Muscle layer of duodenum (tissue), 2 donors: ENCODE measurements at regions not wholly inside any gene's neighbourhood (a gene's known extent, or its start where the extent isn't known, plus 50 kb on each side); places are given as distances from the start of the nearest gene placed in this dataset.
"Not testable (repeated sequence)": the region's sequence is repeated elsewhere in the genome, so short reads cannot be mapped to it uniquely, and the experiment has no call there.

Experiments
- H3K27ac ChIP-seq: one replicate; pipeline ENCODE4 v1.7.0; 2013; ENCODE audit warnings: mild to moderate bottlenecking, low read length
- H3K27me3 ChIP-seq: one replicate; pipeline ENCODE4 v1.7.0; 2013; ENCODE audit warnings: low read depth, mild to moderate bottlenecking, control low read depth, low read length
- H3K36me3 ChIP-seq, 2 donors: one replicate each; pipeline ENCODE4 v1.7.0; 2013; ENCODE audit warnings: low read length in 2 of 2, control low read depth in 1 of 2, mild to moderate bottlenecking in 1 of 2; ENCODE audit not compliant: insufficient read depth in 2 of 2, control insufficient read depth in 1 of 2
- H3K4me1 ChIP-seq, 2 donors: one replicate each; pipeline ENCODE4 v1.7.0; 2013; ENCODE audit warnings: low read length in 2 of 2, mild to moderate bottlenecking in 2 of 2, control low read depth in 1 of 2, moderate library complexity in 1 of 2; ENCODE audit not compliant: insufficient read depth in 2 of 2, control insufficient read depth in 1 of 2
- H3K4me3 ChIP-seq, 2 donors: one replicate each; pipeline ENCODE4 v1.7.0; 2013; ENCODE audit warnings: low read length in 2 of 2, low read depth in 1 of 2, mild to moderate bottlenecking in 1 of 2
- H3K9me3 ChIP-seq, 2 donors: one replicate each; pipeline ENCODE4 v1.7.0; 2013; ENCODE audit warnings: low read length in 2 of 2, control low read depth in 1 of 2, mild to moderate bottlenecking in 1 of 2; ENCODE audit not compliant: control insufficient read depth in 1 of 2
- donor health status: healthy.

GRCh38 chr1:168473126-168473525, 70.7 kb downstream of the XCL2 start:
- H3K4me1 ChIP-seq, result peaks cover 12 to 16% of the 10 kb centered on the region in 2 donors
- no peaks in the 10 kb centered on the region for H3K36me3 ChIP-seq

GRCh38 chr1:168472223-168472622, 71.6 kb downstream of the XCL2 start:
- H3K36me3 ChIP-seq, result no peaks in the 10 kb centered on the region
- no peak overlapping the region for H3K4me3 ChIP-seq
- peaks cover 0 to 8% of the 10 kb centered on the region in 2 donors for H3K9me3 ChIP-seq
- H3K27ac ChIP-seq, result no peak overlapping the region
- peaks cover 19 to 21% of the 10 kb centered on the region in 2 donors for H3K4me1 ChIP-seq
- no peaks in the 10 kb centered on the region for H3K27me3 ChIP-seq

More at GRCh38 chr1:168473126-168473525, 70.7 kb downstream of the XCL2 start:
- H3K27me3 ChIP-seq, result no peaks in the 10 kb centered on the region
- H3K4me3 ChIP-seq, result no peak overlapping the region
- H3K27ac ChIP-seq, result no peak overlapping the region
- peaks cover 0 to 8% of the 10 kb centered on the region in 2 donors for H3K9me3 ChIP-seq

GRCh38 chr1:168470901-168471431, 72.8 kb downstream of the XCL2 start:
- no peak overlapping the region for H3K27ac ChIP-seq
- no peaks in the 10 kb centered on the region for H3K27me3 ChIP-seq
- peaks cover 21 to 34% of the 10 kb centered on the region in 2 donors for H3K4me1 ChIP-seq
- peaks cover 0 to 8% of the 10 kb centered on the region in 2 donors for H3K9me3 ChIP-seq
- H3K4me3 ChIP-seq, result no peak overlapping the region
- no peaks in the 10 kb centered on the region for H3K36me3 ChIP-seq

GRCh38 chr1:168469690-168470089, 74.1 kb downstream of the XCL2 start:
- no peak overlapping the region for H3K4me3 ChIP-seq
- H3K4me1 ChIP-seq, result peaks cover 21 to 35% of the 10 kb centered on the region in 2 donors
- peaks cover 0 to 7% of the 10 kb centered on the region in 2 donors for H3K9me3 ChIP-seq
- H3K27me3 ChIP-seq, result no peaks in the 10 kb centered on the region
- no peak overlapping the region for H3K27ac ChIP-seq
- no peaks in the 10 kb centered on the region for H3K36me3 ChIP-seq

- Histone ChIP-seq H3K4me1 (peaks cover 21 to 35% of the 10 kb centered on the region in 2 donors), H3K36me3 (no peaks in the 10 kb centered on the region), H3K27ac (no peak overlapping the region)
Measured at GRCh38 chr1:168468822-168469221, 75.0 kb downstream of the XCL2 start.

GRCh38 chr1:168468042-168468809, 75.6 kb downstream of the XCL2 start:
- H3K9me3 ChIP-seq, result no peaks in the 10 kb centered on the region
- peaks cover 21 to 35% of the 10 kb centered on the region in 2 donors for H3K4me1 ChIP-seq
- H3K36me3 ChIP-seq, result no peaks in the 10 kb centered on the region
- no peaks in the 10 kb centered on the region for H3K27me3 ChIP-seq
- H3K27ac ChIP-seq, result no peak overlapping the region
- no peak overlapping the region for H3K4me3 ChIP-seq

More at GRCh38 chr1:168468822-168469221, 75.0 kb downstream of the XCL2 start:
- H3K27me3 ChIP-seq, result no peaks in the 10 kb centered on the region
- no peak overlapping the region for H3K4me3 ChIP-seq
- no peaks in the 10 kb centered on the region for H3K9me3 ChIP-seq

DNA sequence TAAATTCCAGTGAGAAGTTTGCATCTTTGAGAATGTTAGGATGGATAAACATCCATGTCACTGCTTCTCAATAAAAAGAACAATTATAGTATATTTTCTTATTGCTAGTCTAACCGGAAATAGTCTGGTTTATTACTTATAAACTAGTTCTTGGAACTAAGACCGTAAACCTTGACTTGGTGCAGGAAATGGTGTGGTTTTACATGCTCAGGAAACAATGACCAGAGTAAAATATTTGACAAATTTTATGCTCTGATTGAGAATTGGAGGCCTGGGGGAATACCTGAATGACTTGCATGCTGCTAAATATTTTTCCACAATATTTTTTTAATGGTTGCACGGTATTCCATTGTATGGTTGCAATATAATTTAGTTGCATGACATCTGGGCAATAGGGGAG, 76.3 kb downstream of the XCL2 start:
- no peaks in the 10 kb centered on the region for H3K27me3 ChIP-seq
- peaks cover 21 to 35% of the 10 kb centered on the region in 2 donors for H3K4me1 ChIP-seq
- no peaks in the 10 kb centered on the region for H3K36me3 ChIP-seq
- H3K4me3 ChIP-seq, result no peak overlapping the region
- H3K27ac ChIP-seq, result no peak overlapping the region
- no peaks in the 10 kb centered on the region for H3K9me3 ChIP-seq

DNA sequence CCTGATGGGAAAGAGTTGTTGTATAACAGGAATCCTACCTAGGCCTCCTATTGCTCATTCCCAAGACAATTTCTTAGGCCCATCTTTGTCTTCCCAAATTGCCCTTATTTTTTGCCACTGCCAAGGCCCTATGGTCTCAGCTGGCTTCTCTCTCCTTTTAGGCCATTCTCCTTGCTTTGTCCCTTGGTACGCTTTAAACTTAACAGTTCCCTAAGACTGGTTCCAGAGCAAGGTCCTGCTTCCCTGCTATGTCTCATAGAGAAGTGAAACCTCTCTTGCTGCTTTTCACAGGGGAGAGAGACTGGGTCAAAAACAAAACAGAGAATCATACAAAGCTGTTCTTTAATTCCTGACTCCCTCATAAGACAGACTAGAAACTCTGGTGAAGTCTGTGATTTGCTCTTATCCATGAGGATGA, 77.1 kb downstream of the XCL2 start:
- no peaks in the 10 kb centered on the region for H3K27me3 ChIP-seq
- no peaks in the 10 kb centered on the region for H3K36me3 ChIP-seq
- no peaks in the 10 kb centered on the region for H3K9me3 ChIP-seq
- H3K4me3 ChIP-seq, result no peak overlapping the region
- H3K4me1 ChIP-seq, result peaks cover 21 to 35% of the 10 kb centered on the region in 2 donors
- no peak overlapping the region for H3K27ac ChIP-seq

GRCh38 chr1:168466092-168466713, 77.6 kb downstream of the XCL2 start:
- Histone ChIP-seq H3K27me3 (no peaks in the 10 kb centered on the region), H3K36me3 (no peaks in the 10 kb centered on the region), H3K4me1 (peaks cover 21 to 35% of the 10 kb centered on the region in 2 donors), H3K4me3 (no peak overlapping the region), H3K27ac (no peak overlapping the region), H3K9me3 (no peaks in the 10 kb centered on the region)

GRCh38 chr1:168461108-168461507, 82.7 kb downstream of the XCL2 start:
- not testable (repeated sequence) for H3K4me3 ChIP-seq, H3K27ac ChIP-seq, H3K4me1 ChIP-seq, H3K27me3 ChIP-seq, H3K36me3 ChIP-seq, H3K9me3 ChIP-seq

GRCh38 chr1:168457296-168457695, 86.5 kb downstream of the XCL2 start:
- not testable (repeated sequence) for H3K4me3 ChIP-seq, H3K36me3 ChIP-seq, H3K4me1 ChIP-seq, H3K27ac ChIP-seq, H3K9me3 ChIP-seq, H3K27me3 ChIP-seq
